NK-92 treated with Interleukin-12 subunit alpha and Interleukin-12 subunit beta, amount 100 ng/mL, for 24 hours (cell line): ENCODE measurements at regions not wholly inside any gene's neighbourhood (a gene's known extent, or its start where the extent isn't known, plus 50 kb on each side); places are given as distances from the start of the nearest gene placed in this dataset.

Source experiments
- DNase-seq: peaks from one replicate; lab custom pipeline; 2025; lab: John Stamatoyannopoulos, UW

- DNase-seq = no peak
These were observed 158.1 kb upstream of the FOXQ1 start for GRCh38 chr6:1153696-1154245.

GRCh38 chr6:1146500-1146899, 165.4 kb upstream of the FOXQ1 start:
- no peak for DNase-seq

- DNase-seq = no peak
These were observed 166.1 kb upstream of the FOXQ1 start for GRCh38 chr6:1145768-1146218.

- DNase-seq = no peak
These were observed 166.8 kb upstream of the FOXQ1 start for GRCh38 chr6:1144842-1145767.

- DNase-seq = no peak
These were observed 168.2 kb upstream of the FOXQ1 start for GRCh38 chr6:1143655-1144054.

- no peak for DNase-seq
These were observed 172.6 kb upstream of the FOXQ1 start for GRCh38 chr6:1139155-1139890.

GRCh38 chr6:1137849-1138248, 174.0 kb upstream of the FOXQ1 start:
- DNase-seq = no peak

DNA sequence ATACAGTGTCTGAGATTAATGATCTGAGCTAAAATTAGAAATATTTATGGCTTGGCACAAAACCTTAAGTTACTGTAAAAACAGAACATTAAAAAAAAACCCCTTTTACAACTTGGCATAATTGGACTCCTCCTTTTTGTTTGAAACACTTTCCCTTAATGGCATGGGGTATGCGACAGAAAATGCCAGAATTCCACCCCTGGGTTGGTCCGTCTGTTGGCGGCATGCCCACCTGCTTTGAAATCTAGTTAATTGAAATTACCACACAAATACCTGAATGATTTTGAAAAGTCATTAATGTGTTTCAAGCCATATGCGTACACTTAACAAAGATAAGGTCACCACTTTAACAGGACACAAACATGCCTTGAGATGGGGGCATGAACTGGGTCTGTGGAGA, 175.1 kb upstream of the FOXQ1 start:
- no peak for DNase-seq

- DNase-seq = no peak
These were observed 175.5 kb upstream of the FOXQ1 start for GRCh38 chr6:1136415-1136774.

DNA sequence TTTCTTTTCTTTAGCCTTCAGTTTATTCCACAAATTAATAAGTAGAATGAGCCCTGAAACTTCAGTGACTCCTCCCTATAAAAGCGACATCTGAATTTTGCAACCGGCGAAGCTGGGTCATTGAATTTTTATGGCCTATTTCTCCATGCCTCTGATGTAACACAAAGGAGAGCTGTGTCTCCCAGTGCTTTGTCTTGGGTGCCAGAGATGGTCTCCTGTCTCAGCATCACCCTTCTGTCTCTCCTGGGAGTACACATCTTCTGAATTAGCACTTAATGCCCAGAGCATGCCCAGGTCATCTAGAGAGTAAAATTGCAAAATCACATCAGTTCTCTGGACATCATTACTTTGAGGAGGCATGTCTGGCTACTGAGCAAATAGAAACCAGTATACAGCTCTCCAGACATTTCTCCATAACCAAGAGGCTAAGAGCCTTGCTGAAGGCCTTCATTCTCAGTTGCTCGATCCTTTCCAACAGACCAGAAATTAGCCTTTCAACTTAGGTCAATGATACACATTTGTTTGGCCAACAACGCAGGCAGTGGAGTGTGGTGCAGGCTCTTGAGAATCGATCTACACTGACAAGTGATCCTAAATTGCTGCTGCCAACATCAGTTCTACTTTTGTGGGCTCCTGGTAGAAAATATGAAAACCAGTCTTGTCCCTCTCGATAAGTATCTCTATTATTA, 176.0 kb upstream of the FOXQ1 start:
- DNase-seq = no peak

DNA sequence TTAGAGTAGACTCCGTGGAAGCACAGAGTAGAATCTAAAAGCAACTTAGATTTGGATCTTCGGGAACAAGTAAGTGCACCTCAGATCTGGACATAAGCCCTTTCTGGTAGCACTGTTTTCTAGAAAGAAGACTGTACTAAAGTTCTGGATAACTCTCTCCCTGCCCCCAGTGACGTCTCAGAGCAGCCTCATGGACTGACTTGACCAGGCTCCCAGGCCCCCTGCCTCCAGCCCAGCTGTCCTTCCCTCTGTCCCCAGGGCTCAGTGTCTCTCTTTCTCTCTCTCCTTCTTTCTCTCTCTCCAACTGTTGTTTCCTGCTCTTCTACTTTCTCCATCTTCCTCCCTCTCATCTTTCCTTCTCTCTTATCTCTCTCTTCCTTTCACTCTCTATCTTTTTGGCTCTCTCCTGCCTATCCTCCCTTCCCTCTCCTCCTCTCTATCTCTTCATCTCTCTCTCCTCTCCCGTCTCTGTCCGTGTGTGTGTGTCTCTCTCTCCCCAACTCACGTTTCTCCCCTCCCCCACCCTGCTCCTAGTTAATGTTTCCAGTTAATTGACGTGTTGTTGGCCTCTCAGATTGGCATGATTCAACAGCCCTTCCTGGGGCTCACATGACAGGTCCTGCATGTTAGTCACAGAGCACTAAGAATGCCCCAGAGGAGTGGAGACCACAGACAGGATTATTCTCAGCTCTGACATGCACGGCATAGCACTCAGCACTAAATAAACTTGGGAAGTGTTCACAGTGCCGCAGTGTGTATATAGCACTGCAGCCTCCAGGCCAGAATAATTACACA, 180.4 kb upstream of the FOXQ1 start:
- no peak for DNase-seq

GRCh38 chr6:1130709-1131108, 181.2 kb upstream of the FOXQ1 start:
- DNase-seq = no peak

- no peak for DNase-seq
These were observed 182.8 kb upstream of the FOXQ1 start for GRCh38 chr6:1129131-1129530.

GRCh38 chr6:1127597-1128288, 184.2 kb upstream of the FOXQ1 start:
- DNase-seq = no peak

- DNase-seq = no peak
These were observed 184.8 kb upstream of the FOXQ1 start for GRCh38 chr6:1127129-1127528.

GRCh38 chr6:1126036-1126435, 185.9 kb upstream of the FOXQ1 start:
- DNase-seq = no peak

DNA sequence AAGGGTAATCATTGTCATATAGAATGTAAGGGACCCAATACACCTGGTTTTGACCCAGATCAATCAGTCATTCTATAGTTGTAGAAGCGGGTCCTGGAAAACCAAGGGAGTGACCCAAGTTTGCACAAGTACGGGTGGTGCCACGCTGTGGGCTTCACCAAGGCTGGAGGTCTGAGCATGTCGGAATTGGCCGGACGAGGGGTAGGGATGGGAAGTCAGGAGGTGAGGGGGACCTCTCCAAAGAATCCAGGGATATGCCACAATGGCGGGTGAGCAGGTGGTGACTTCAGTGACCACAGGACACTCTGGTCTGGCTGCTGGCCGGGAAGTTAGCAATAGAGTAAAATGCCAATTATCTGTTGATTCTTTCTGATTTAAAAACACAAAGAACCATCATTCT, 186.6 kb upstream of the FOXQ1 start:
- DNase-seq = no peak

- no peak for DNase-seq
These were observed 187.0 kb upstream of the FOXQ1 start for GRCh38 chr6:1124885-1125284.

- no peak for DNase-seq
These were observed 188.2 kb upstream of the FOXQ1 start for GRCh38 chr6:1123386-1124375.

GRCh38 chr6:1122083-1122482, 189.8 kb upstream of the FOXQ1 start:
- DNase-seq = no peak
